ENCODE measurements at regions not wholly inside any gene's neighbourhood (a gene's known extent, or its start where the extent isn't known, plus 50 kb on each side); places are given as distances from the start of the nearest gene placed in this dataset.

DNA sequence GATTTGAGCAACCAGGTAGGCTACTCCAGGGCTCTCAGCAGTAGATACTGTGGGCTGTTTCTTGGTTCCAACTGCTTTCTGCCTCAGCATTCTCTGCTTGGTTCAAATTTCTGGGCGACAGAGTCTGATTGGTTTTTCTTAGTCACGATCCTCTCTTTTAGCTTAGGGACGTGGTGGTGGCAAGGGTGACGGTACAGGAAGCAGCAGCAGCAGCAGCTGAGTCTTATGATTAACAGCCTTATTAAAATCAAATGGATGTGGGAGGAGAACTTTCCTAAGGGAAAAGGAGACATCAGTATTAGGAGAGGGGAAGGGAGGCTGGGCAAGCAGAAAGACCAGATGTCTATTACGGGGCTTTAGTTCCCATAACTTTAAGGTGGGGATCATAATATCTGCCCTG, 156.5 kb upstream of the PLPP4 start:
- TF ChIP-seq SUZ12 (IDR thresholded peaks at IDR 0.05) (no peak), ZNF384 (IDR thresholded peaks at IDR 0.05) (no peak), CTBP1 (IDR thresholded peaks at IDR 0.05; ENCODE audit: borderline replicate concordance) (no peak), FOXA1 (IDR thresholded peaks at IDR 0.05) (no peak), ARNT (IDR thresholded peaks at IDR 0.05) (no peak), FOXK2 (IDR thresholded peaks at IDR 0.05) (no peak), TARDBP (IDR thresholded peaks at IDR 0.05) (no peak), SP1 (IDR thresholded peaks at IDR 0.05) (no peak), L3MBTL2 (conservative IDR thresholded peaks at IDR 0.05) (no peak), BHLHE40 (IDR thresholded peaks at IDR 0.05; ENCODE audit: borderline replicate concordance) (no peak)
- TF ChIP-seq, protein P1, sequence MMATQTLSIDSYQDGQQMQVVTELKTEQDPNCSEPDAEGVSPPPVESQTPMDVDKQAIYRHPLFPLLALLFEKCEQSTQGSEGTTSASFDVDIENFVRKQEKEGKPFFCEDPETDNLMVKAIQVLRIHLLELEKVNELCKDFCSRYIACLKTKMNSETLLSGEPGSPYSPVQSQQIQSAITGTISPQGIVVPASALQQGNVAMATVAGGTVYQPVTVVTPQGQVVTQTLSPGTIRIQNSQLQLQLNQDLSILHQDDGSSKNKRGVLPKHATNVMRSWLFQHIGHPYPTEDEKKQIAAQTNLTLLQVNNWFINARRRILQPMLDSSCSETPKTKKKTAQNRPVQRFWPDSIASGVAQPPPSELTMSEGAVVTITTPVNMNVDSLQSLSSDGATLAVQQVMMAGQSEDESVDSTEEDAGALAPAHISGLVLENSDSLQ (IDR thresholded peaks at IDR 0.05): no peak
- ChIA-PET POLR2A (no interaction called here), CTCF (no interaction called here)
- no peak for DNase-seq (ENCODE audit: extremely low spot score)

GRCh38 chr10:120308589-120308988, 148.4 kb upstream of the PLPP4 start:
- CTCF ChIA-PET: interaction anchor here (1.5 kb wide), 1 partner anchor 28 kb away, joined by 4 read pairs; no protein-coding TSS in a partner anchor
- no peak for TF ChIP-seq TARDBP (IDR thresholded peaks at IDR 0.05)
- no peak for TF ChIP-seq SP1 (IDR thresholded peaks at IDR 0.05)
- no peak for TF ChIP-seq FOXM1 (IDR thresholded peaks at IDR 0.05; ENCODE audit: borderline replicate concordance)
- no peak for TF ChIP-seq LEF1 (IDR thresholded peaks at IDR 0.05; ENCODE audit: borderline replicate concordance)
- no peak for TF ChIP-seq BHLHE40 (IDR thresholded peaks at IDR 0.05; ENCODE audit: borderline replicate concordance)
- TF ChIP-seq, protein P1 (IDR thresholded peaks at IDR 0.05): no peak
- TF ChIP-seq HDGF (IDR thresholded peaks at IDR 0.05; ENCODE audit: borderline replicate concordance): no peak
- no peak for TF ChIP-seq ELF4 (IDR thresholded peaks at IDR 0.05)
- no peak for TF ChIP-seq CTBP1 (IDR thresholded peaks at IDR 0.05; ENCODE audit: borderline replicate concordance)
- no peak for TF ChIP-seq FOXA1 (IDR thresholded peaks at IDR 0.05)
- TF ChIP-seq ARNT (IDR thresholded peaks at IDR 0.05): no peak
- TF ChIP-seq L3MBTL2 (conservative IDR thresholded peaks at IDR 0.05): no peak
- TF ChIP-seq NFRKB (IDR thresholded peaks at IDR 0.05): no peak
- no peak for TF ChIP-seq ZNF384 (IDR thresholded peaks at IDR 0.05)
- no peak for TF ChIP-seq SUZ12 (IDR thresholded peaks at IDR 0.05)
- no peak for TF ChIP-seq FOXK2 (IDR thresholded peaks at IDR 0.05)
- POLR2A ChIA-PET: no interaction called here
- no peak for DNase-seq (ENCODE audit: extremely low spot score)

- CTCF ChIA-PET: no interaction called here
- no peak for TF ChIP-seq LEF1 (IDR thresholded peaks at IDR 0.05; ENCODE audit: borderline replicate concordance)
- no peak for TF ChIP-seq ZNF384 (IDR thresholded peaks at IDR 0.05)
- POLR2A ChIA-PET: no interaction called here
- DNase-seq (ENCODE audit: extremely low spot score): no peak
These were observed 143.3 kb upstream of the PLPP4 start for GRCh38 chr10:120313715-120314114.

GRCh38 chr10:120314442-120314841, 142.6 kb upstream of the PLPP4 start:
- DNase-seq (ENCODE audit: extremely low spot score): no peak
- POLR2A ChIA-PET: no interaction called here
- TF ChIP-seq ARNT (IDR thresholded peaks at IDR 0.05) (no peak), NFRKB (IDR thresholded peaks at IDR 0.05) (no peak), FOXM1 (IDR thresholded peaks at IDR 0.05; ENCODE audit: borderline replicate concordance) (no peak), FOXK2 (IDR thresholded peaks at IDR 0.05) (no peak), ZNF384 (IDR thresholded peaks at IDR 0.05) (no peak), SP1 (IDR thresholded peaks at IDR 0.05) (no peak), LEF1 (IDR thresholded peaks at IDR 0.05; ENCODE audit: borderline replicate concordance) (no peak), BHLHE40 (IDR thresholded peaks at IDR 0.05; ENCODE audit: borderline replicate concordance) (no peak), L3MBTL2 (conservative IDR thresholded peaks at IDR 0.05) (no peak), HDGF (IDR thresholded peaks at IDR 0.05; ENCODE audit: borderline replicate concordance) (no peak), CTBP1 (IDR thresholded peaks at IDR 0.05; ENCODE audit: borderline replicate concordance) (no peak), SUZ12 (IDR thresholded peaks at IDR 0.05) (no peak), ELF4 (IDR thresholded peaks at IDR 0.05) (no peak), FOXA1 (IDR thresholded peaks at IDR 0.05) (no peak), TARDBP (IDR thresholded peaks at IDR 0.05) (no peak)
- TF ChIP-seq, protein P1 (IDR thresholded peaks at IDR 0.05): no peak
- CTCF ChIA-PET: no interaction called here

- POLR2A ChIA-PET: no interaction called here
- CTCF ChIA-PET: no interaction called here
- DNase-seq (ENCODE audit: extremely low spot score): no peak
- no peak for TF ChIP-seq L3MBTL2 (conservative IDR thresholded peaks at IDR 0.05)
These were observed 138.2 kb upstream of the PLPP4 start for GRCh38 chr10:120318862-120319261.

DNA sequence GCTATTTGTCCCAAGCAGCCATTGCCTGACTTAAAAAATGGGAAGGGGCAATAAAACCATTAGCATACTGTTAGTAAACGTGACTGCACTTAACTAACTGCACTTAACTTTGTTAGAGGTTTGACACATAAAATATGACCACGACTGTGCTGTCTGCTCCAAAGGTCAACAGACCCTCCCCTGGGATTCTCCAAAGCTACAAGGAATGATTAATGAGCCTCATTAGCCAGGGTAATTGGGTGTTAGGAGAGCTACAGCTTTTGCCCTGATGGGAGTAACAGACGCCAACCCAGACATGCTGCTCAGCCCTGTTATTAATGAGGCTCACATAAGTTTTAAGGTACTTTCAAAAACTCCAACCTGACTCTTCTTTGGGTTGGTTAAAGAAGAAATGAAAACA, 129.4 kb upstream of the PLPP4 start:
- TF ChIP-seq, protein P1 (IDR thresholded peaks at IDR 0.05): peak; percentile 36; the same call in 1 of the 2 replicates
- TF ChIP-seq ARNT (IDR thresholded peaks at IDR 0.05): peak; percentile 59; the same call in 1 of the 2 replicates
- TF ChIP-seq NFRKB (IDR thresholded peaks at IDR 0.05): no peak
- DNase-seq (ENCODE audit: extremely low spot score): no peak
- CTCF ChIA-PET: interaction anchor here (0.9 kb wide), 1 partner anchor 106 kb away, joined by 3 read pairs; no protein-coding TSS in a partner anchor
- POLR2A ChIA-PET: no interaction called here

DNA sequence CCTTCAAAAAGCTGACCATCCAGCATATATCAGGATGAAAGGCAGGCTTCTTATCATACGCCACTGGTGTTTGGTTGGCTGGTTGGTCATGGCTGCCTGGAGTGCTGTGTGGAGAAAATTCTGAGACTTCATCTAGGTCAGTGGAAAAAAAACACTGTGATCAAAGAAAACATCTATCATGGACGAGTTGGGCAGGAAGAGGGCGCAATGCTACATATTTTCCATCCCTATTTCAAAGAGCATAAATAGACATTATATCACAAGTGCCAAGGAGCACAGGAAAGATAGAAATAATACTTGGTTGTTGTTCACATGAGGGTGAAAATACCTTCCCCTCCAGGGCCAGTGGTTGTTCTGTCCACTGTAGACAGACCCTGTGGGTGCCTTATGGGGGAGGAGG, 128.4 kb upstream of the PLPP4 start:
- ChIA-PET POLR2A (no interaction called here), CTCF (no interaction called here)
- no peak for DNase-seq (ENCODE audit: extremely low spot score)
- TF ChIP-seq SP1 (IDR thresholded peaks at IDR 0.05): no peak
- no peak for TF ChIP-seq ZNF384 (IDR thresholded peaks at IDR 0.05)
- no peak for TF ChIP-seq CTBP1 (IDR thresholded peaks at IDR 0.05; ENCODE audit: borderline replicate concordance)
- TF ChIP-seq FOXA1 (IDR thresholded peaks at IDR 0.05): no peak
- TF ChIP-seq L3MBTL2 (conservative IDR thresholded peaks at IDR 0.05): no peak
- TF ChIP-seq FOXK2 (IDR thresholded peaks at IDR 0.05): no peak
- no peak for TF ChIP-seq TARDBP (IDR thresholded peaks at IDR 0.05)
- TF ChIP-seq, protein P1 (IDR thresholded peaks at IDR 0.05): no peak
- no peak for TF ChIP-seq ELF4 (IDR thresholded peaks at IDR 0.05)
- TF ChIP-seq NFRKB (IDR thresholded peaks at IDR 0.05): no peak
- TF ChIP-seq LEF1 (IDR thresholded peaks at IDR 0.05; ENCODE audit: borderline replicate concordance): no peak
- TF ChIP-seq HDGF (IDR thresholded peaks at IDR 0.05; ENCODE audit: borderline replicate concordance): no peak
- TF ChIP-seq SUZ12 (IDR thresholded peaks at IDR 0.05): no peak
- no peak for TF ChIP-seq FOXM1 (IDR thresholded peaks at IDR 0.05; ENCODE audit: borderline replicate concordance)
- no peak for TF ChIP-seq ARNT (IDR thresholded peaks at IDR 0.05)
